Occipital lobe (tissue), 1 donor: ENCODE measurements at regions not wholly inside any gene's neighbourhood (a gene's known extent, or its start where the extent isn't known, plus 50 kb on each side); places are given as distances from the start of the nearest gene placed in this dataset.
A peak's percentile ranks its signal among the peaks of the same experiment; 100 is the strongest.

ENCODE experiments used
- DNase-seq: peaks from one replicate; lab custom pipeline; 2025; lab: John Stamatoyannopoulos, UW

DNA sequence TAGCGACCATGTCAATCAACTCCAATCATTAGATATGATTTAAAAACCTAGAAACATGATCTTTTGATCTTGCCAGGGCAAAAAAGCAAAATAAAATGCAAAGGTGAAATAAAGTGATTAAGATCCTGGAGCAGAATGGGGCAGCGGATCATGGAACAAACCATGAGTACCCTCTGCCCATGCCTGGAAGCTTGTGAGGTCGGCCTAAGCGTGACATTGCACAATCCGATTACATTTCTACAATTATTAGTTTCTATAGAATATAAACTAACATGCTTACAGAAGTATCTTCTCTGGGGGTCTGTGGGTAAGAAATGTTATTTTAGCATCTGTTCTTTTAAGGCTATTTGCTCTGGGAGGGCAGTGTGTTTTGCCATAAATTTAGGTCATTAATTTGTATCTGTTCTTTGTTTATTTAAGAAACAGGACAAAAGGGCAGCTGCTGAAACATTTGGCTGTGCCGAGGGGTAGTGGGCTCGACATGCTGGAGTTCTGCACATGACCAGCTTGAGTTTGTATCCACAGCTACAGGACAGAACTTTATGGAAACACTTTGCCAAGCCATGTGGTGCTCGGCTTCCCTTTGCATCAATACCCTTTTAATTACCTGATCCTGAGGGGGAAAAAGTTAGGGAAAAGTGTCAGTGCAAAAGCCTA lies 55.9 kb downstream of the ZBTB18 start:
- no peak for DNase-seq

DNA sequence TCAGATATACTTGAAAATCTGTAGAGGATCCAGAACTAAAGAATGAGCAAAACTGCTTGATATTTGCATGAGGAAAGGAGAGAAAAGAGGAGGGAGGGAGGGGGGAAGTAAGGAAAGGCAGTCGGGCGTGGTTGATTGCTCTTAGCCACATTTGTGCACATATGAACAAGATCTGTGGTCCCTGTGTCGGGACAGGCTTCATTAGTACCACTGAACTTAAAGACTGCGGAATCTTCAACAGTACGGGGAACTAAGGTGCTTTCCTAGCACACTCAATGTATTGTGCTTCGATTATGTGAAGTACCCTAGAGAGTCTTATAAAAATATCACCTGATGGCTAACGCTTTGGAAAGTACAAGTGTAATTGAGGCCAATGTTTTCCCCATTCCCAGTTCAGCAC lies 59.9 kb downstream of the ZBTB18 start:
- no peak for DNase-seq

DNA sequence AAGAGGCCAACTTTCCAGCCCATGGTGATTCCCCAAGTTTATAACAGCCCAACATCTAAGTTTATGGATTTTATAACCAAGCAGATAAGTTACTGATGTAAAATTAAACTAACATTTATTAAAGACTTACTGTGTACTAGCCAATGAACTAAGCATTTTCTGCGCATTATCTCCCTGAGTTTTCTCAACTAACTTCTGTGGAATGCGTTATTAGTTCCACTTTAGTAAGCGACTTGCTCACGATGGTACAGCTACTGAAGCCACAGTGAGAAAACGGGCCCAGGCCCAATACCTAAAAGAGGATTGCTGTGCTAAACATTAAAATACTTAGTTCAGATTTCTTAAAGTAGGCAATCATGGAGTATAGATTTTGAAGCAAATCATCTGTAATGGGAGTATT lies 61.0 kb downstream of the ZBTB18 start:
- no peak for DNase-seq

GRCh38 chr1:244112636-244113035 lies 61.6 kb downstream of the ZBTB18 start:
- DNase-seq, result no peak

- DNase-seq, result no peak
Measured at GRCh38 chr1:244113532-244114320, 62.6 kb downstream of the ZBTB18 start.

GRCh38 chr1:244114892-244115291 lies 63.8 kb downstream of the ZBTB18 start:
- DNase-seq, result no peak

GRCh38 chr1:244116946-244117345 lies 65.9 kb downstream of the ZBTB18 start:
- no peak for DNase-seq

GRCh38 chr1:244118109-244118761 lies 67.2 kb downstream of the ZBTB18 start:
- DNase-seq, result no peak

DNA sequence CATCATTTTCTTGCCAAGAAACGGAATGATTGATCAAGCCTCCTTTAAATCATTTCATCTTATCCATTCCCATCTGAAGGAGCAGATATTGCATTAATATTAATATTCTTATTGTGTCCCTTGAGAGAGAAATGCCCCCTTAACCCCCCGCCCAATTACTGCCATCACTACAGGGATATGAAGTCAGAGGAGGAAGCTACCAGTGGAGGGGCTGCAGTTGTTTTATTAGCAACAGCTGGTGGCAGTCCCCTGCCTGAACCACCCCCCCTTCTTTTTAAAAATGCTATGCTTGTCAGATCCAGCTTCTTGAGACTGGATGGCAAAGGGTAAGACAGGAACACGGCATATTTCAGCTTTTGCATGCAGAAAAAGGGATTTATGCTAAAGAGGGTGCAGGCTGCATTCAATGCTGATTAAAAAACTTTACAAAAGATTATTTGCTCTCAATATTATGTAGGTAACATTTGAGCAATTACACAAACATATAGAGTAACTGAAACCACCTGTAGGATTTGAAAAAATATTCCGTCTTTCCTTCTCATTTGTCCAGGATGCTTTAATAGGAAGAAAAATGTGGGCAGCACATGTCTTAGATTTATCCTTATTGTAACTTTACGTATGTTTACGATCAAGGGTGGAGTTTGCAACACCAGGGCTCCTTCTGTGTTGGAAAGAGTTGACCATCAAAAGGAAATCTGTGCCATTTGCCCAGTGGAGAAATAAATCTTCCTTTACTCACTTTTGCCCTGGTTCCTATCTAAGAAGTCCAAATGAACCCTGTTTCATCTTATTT lies 77.7 kb downstream of the ZBTB18 start:
- no peak for DNase-seq

GRCh38 chr1:244137276-244137675 lies 86.2 kb downstream of the ZBTB18 start:
- no peak for DNase-seq

GRCh38 chr1:244137725-244138124 lies 86.6 kb downstream of the ZBTB18 start:
- no peak for DNase-seq

DNA sequence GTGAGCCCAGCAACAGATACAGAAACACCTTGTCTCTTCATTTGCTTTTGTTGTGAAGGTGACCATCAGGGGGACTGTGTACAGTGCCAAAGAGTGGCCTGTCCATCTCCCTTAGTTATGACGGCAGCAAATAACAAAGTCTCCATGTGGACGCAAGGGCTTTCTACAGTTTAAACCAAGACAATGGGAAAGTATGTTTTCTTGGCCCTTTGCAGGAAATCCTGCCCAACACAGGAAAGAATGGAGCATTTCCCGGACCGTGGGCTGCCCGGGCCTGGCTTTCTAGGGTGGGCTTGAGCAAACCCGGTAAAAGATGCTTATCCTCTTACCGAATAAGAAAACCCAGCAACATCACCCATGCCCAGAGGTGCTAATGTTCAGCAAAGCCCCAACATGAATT lies 87.3 kb downstream of the ZBTB18 start:
- no peak for DNase-seq

DNA sequence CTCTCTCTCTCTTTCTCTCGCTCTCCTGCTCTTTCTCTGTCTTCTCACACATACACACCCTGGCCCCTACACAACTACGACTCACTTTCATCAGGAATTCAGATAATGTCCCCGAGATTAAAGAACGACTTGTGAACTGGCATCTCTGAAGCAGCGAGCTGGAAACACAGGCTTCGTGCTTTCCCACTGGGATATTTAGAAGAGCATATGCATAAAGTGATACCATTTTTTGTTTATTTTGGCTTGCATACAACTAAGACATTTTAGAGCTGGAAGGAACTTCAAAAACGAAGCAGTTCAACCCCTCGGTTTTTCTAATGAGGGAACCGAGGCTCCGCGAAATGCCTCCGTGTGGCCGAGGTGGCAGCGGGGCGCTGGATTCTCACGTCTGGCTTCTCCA lies 88.6 kb downstream of the ZBTB18 start:
- no peak for DNase-seq

- DNase-seq, result no peak
Measured at GRCh38 chr1:244140420-244140819, 89.3 kb downstream of the ZBTB18 start.

GRCh38 chr1:244144053-244144452 lies 93.0 kb downstream of the ZBTB18 start:
- DNase-seq, result no peak

GRCh38 chr1:244150071-244150470 lies 99.0 kb downstream of the ZBTB18 start:
- no peak for DNase-seq

- DNase-seq, result no peak
Measured at GRCh38 chr1:244150665-244151064, 99.6 kb downstream of the ZBTB18 start.

DNA sequence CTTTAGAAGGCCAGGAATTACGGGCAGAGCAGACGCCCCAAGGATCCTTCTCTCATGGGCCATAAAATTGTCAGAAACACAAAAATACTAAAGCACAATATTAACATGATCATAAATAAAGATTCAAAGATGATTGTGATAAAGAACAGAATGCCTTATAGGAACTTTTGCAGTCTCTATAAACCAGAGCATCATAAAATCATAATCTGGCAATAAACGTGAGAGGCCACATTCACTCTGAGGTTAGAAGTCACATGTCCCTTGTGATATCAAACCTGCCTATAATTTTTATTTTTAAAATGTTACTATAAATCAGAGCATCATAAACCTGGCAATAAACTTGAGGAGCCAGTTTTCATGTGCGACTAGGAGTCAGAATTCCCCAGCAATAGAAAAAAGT lies 100.5 kb downstream of the ZBTB18 start:
- DNase-seq, result no peak

- DNase-seq, result no peak
Measured at GRCh38 chr1:244154508-244154871, 103.4 kb downstream of the ZBTB18 start.

- DNase-seq, result peak; percentile 58
Measured at GRCh38 chr1:244154872-244155531, 103.9 kb downstream of the ZBTB18 start.

GRCh38 chr1:244155661-244156060 lies 104.6 kb downstream of the ZBTB18 start:
- DNase-seq, result no peak
